ENCODE measurements at regions not wholly inside any gene's neighbourhood (a gene's known extent, or its start where the extent isn't known, plus 50 kb on each side); places are given as distances from the start of the nearest gene placed in this dataset.

DNA sequence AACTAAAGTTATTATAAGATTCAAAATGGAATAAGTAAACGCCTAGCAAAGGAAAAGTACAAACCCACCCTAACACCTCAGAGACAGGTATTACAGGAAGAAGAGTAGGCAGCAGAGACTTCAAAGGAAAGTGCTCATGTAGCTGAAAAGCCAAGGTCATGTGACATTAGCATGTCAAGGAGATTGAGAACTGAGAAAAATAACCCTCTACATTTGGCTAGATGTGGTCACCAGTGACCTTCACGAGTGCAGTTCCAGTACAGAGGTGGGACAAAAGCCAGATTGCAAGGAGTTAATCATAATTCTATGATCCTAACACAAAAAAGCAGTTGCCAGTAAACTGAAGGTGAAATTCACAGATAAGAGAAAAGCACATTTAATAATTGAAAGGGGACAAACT lies 252.7 kb downstream of the ZEB2 start:
- Histone ChIP-seq H3K27ac (ENCODE audit: low read depth, low read length) (no peak overlapping the region), H3K27me3 (ENCODE audit: control insufficient read depth, insufficient read depth, low read length) (no peaks in the 10 kb centered on the region), H3K4me3 (ENCODE audit: low read depth, low read length) (no peak overlapping the region), H3K9me3 (ENCODE audit: control insufficient read depth, insufficient read depth, low read length) (no peaks in the 10 kb centered on the region)
- CTCF ChIA-PET, result no interaction called here
- DNase-seq (ENCODE audit: low read depth, low spot score), result no peak
- TF ChIP-seq CTCF (IDR thresholded peaks at IDR 0.05; ENCODE audit: low read depth, low read length), result no peak
- POLR2A ChIA-PET, result no interaction called here

DNA sequence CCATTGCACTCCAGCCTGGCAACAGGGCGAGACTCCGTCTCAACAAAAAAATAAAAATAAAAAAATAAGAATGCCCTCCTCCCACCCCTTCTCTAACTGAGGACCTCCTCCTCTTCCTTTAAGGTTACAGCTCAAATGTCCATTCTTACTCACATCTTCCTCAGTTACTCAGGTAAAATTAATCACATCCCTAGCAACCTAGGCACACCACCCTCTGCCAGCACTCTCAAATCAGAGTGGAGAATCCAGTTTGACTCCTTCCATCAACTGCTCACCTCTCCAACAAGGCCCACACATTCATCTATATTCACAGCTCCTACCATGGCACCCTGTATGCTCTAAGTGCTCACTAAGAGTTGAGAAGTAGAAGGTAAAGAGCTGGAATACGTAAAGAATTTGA lies 254.3 kb downstream of the ZEB2 start:
- TF ChIP-seq CTCF (IDR thresholded peaks at IDR 0.05; ENCODE audit: low read depth, low read length), result no peak
- ChIA-PET CTCF (no interaction called here), POLR2A (no interaction called here)
- DNase-seq (ENCODE audit: low read depth, low spot score), result no peak
- Histone ChIP-seq H3K27me3 (ENCODE audit: control insufficient read depth, insufficient read depth, low read length) (no peaks in the 10 kb centered on the region), H3K4me3 (ENCODE audit: low read depth, low read length) (no peak overlapping the region), H3K9me3 (ENCODE audit: control insufficient read depth, insufficient read depth, low read length) (no peaks in the 10 kb centered on the region), H3K27ac (ENCODE audit: low read depth, low read length) (no peak overlapping the region)

- TF ChIP-seq CTCF (IDR thresholded peaks at IDR 0.05; ENCODE audit: low read depth, low read length), result no peak
- POLR2A ChIA-PET, result no interaction called here
- Histone ChIP-seq H3K27me3 (ENCODE audit: control insufficient read depth, insufficient read depth, low read length) (no peaks in the 10 kb centered on the region), H3K9me3 (ENCODE audit: control insufficient read depth, insufficient read depth, low read length) (peaks cover 4% of the 10 kb centered on the region; the same call in 1 of the 2 replicates), H3K27ac (ENCODE audit: low read depth, low read length) (no peak overlapping the region), H3K4me3 (ENCODE audit: low read depth, low read length) (no peak overlapping the region)
- CTCF ChIA-PET, result no interaction called here
- no peak for DNase-seq (ENCODE audit: low read depth, low spot score)
These were observed 258.0 kb downstream of the ZEB2 start for GRCh38 chr2:144261966-144262365.

- POLR2A ChIA-PET, result no interaction called here
- TF ChIP-seq CTCF (IDR thresholded peaks at IDR 0.05; ENCODE audit: low read depth, low read length), result no peak
- H3K4me3 ChIP-seq (ENCODE audit: low read depth, low read length), result no peak overlapping the region
- DNase-seq (ENCODE audit: low read depth, low spot score), result no peak
- H3K27me3 ChIP-seq (ENCODE audit: control insufficient read depth, insufficient read depth, low read length), result no peaks in the 10 kb centered on the region
- H3K9me3 ChIP-seq (ENCODE audit: control insufficient read depth, insufficient read depth, low read length), result peaks cover 4% of the 10 kb centered on the region; the same call in 1 of the 2 replicates
- H3K27ac ChIP-seq (ENCODE audit: low read depth, low read length), result no peak overlapping the region
- CTCF ChIA-PET, result no interaction called here
These were observed 258.6 kb downstream of the ZEB2 start for GRCh38 chr2:144261336-144261735.

- ChIA-PET POLR2A (no interaction called here), CTCF (no interaction called here)
- H3K4me3 ChIP-seq (ENCODE audit: low read depth, low read length), result no peak overlapping the region
- no peaks in the 10 kb centered on the region for H3K27me3 ChIP-seq (ENCODE audit: control insufficient read depth, insufficient read depth, low read length)
- no peak for TF ChIP-seq CTCF (IDR thresholded peaks at IDR 0.05; ENCODE audit: low read depth, low read length)
- H3K9me3 ChIP-seq (ENCODE audit: control insufficient read depth, insufficient read depth, low read length), result peaks cover 7% of the 10 kb centered on the region
- no peak for DNase-seq (ENCODE audit: low read depth, low spot score)
- H3K27ac ChIP-seq (ENCODE audit: low read depth, low read length), result no peak overlapping the region
These were observed 260.6 kb downstream of the ZEB2 start for GRCh38 chr2:144259332-144259731.
